OCI-LY3 (cell line): ENCODE measurements at regions not wholly inside any gene's neighbourhood (a gene's known extent, or its start where the extent isn't known, plus 50 kb on each side); places are given as distances from the start of the nearest gene placed in this dataset.
A peak's percentile ranks its signal among the peaks of the same experiment; 100 is the strongest.

Source experiments
- H2AFZ ChIP-seq: fragments of 200-600, 300-600 bp; shearing (Covaris generic); 2 replicates; pipeline ENCODE4 v1.6.0; 2014; ENCODE audit warnings: antibody characterized with exemption, low read depth, low read length
- H3K27ac ChIP-seq: fragments of 200-600, 300-600 bp; sonication (generic); 2 replicates; pipeline ENCODE4 v1.5.1; 2014; ENCODE audit warnings: mild to moderate bottlenecking, low read length, moderate library complexity, mixed read lengths
- H3K27me3 ChIP-seq: fragments of 200-600, 300-600 bp; sonication (generic); 2 replicates; pipeline ENCODE4 v1.6.1; 2014; ENCODE audit warnings: low read depth, low read length, mixed read lengths
- H3K36me3 ChIP-seq: fragments of 200-600, 300-600 bp; sonication (generic); replicated peaks from 2 replicates; pipeline ENCODE3; 2014; ENCODE audit warnings: low read depth, low read length, mixed read lengths
- H3K4me1 ChIP-seq: fragments of 300-600, 200-600 bp; sonication (generic); 2 replicates; pipeline ENCODE4 v1.6.1; 2014; ENCODE audit warnings: low read length, mixed read lengths
- H3K4me2 ChIP-seq: fragments of 200-600, 300-600 bp; sonication (generic); 2 replicates; pipeline ENCODE4 v1.6.1; 2014; ENCODE audit warnings: low read length, mixed read lengths
- H3K4me3 ChIP-seq: fragments of 300-600, 200-600 bp; sonication (generic); 2 replicates; pipeline ENCODE4 v1.5.1; 2014; ENCODE audit warnings: antibody characterized with exemption, mild to moderate bottlenecking, low read length, moderate library complexity
- H3K79me2 ChIP-seq: fragments of 300-600, 200-600 bp; shearing (Covaris generic); 2 replicates; pipeline ENCODE4 v1.6.1; 2014; ENCODE audit warnings: mild to moderate bottlenecking, low read length, mixed read lengths
- H3K9ac ChIP-seq: fragments of 300-600, 200-600 bp; shearing (Covaris generic); 2 replicates; pipeline ENCODE4 v1.6.0; 2014; ENCODE audit warnings: mild to moderate bottlenecking, low read length, moderate library complexity
- H3K9me3 ChIP-seq: fragments of 200-600, 300-600 bp; shearing (Covaris generic); 2 replicates; pipeline ENCODE4 v1.6.1; 2014; ENCODE audit warnings: low read length, mixed read lengths; ENCODE audit not compliant: insufficient read depth
- H4K20me1 ChIP-seq: fragments of 200-600, 300-600 bp; sonication (generic); 2 replicates; pipeline ENCODE4 v1.6.1; 2016; ENCODE audit warnings: low read length, mixed read lengths; ENCODE audit not compliant: insufficient read depth
- EZH2phosphoT487 ChIP-seq: fragments of 200-600 bp; shearing (Covaris generic); IDR thresholded peaks from 2 replicates; pipeline ENCODE4 v1.6.1; 2018; ENCODE audit warnings: antibody characterized with exemption, mixed run types, low read depth
- TF ChIP-seq, protein P1 (sequence below): fragments of 200-600, 300-600 bp; sonication (generic); IDR thresholded peaks from 2 replicates; pipeline ENCODE4 v1.5.1; 2014; ENCODE audit warnings: antibody characterized with exemption, low read length, low read depth

DNA sequence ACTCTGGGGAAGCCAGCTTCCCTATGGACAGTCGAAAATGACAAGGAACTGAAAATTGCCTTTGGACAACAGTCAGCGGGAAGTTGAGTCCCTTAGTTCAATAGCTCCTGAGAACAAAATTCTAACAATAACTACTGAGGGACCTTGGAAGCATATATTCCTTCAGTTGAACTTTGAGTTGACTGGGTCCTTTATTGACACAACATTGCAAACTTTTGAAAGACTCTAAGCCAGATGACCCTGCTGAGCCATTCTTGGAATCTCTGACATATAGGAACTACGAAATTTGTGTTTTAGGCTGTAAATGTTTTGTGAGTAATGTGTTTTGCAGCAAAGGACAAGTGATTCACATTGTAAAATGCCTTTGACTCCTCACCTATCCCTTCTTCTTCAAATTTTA lies 548.8 kb upstream of the LCORL start:
- Histone ChIP-seq H3K4me3 (no peak overlapping the region), H3K27me3 (no peaks in the 10 kb centered on the region), H3K4me1 (peaks cover 5% of the 10 kb centered on the region), H4K20me1 (no peaks in the 10 kb centered on the region), H3K9ac (no peak overlapping the region), H3K27ac (no peak overlapping the region), H2AFZ (no peak overlapping the region), H3K4me2 (no peak overlapping the region), H3K79me2 (no peaks in the 10 kb centered on the region), H3K9me3 (no peaks in the 10 kb centered on the region), H3K36me3 (no peaks in the 10 kb centered on the region)
- TF ChIP-seq, protein P1, sequence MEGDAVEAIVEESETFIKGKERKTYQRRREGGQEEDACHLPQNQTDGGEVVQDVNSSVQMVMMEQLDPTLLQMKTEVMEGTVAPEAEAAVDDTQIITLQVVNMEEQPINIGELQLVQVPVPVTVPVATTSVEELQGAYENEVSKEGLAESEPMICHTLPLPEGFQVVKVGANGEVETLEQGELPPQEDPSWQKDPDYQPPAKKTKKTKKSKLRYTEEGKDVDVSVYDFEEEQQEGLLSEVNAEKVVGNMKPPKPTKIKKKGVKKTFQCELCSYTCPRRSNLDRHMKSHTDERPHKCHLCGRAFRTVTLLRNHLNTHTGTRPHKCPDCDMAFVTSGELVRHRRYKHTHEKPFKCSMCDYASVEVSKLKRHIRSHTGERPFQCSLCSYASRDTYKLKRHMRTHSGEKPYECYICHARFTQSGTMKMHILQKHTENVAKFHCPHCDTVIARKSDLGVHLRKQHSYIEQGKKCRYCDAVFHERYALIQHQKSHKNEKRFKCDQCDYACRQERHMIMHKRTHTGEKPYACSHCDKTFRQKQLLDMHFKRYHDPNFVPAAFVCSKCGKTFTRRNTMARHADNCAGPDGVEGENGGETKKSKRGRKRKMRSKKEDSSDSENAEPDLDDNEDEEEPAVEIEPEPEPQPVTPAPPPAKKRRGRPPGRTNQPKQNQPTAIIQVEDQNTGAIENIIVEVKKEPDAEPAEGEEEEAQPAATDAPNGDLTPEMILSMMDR, result no peak
- no peak for TF ChIP-seq EZH2phosphoT487

DNA sequence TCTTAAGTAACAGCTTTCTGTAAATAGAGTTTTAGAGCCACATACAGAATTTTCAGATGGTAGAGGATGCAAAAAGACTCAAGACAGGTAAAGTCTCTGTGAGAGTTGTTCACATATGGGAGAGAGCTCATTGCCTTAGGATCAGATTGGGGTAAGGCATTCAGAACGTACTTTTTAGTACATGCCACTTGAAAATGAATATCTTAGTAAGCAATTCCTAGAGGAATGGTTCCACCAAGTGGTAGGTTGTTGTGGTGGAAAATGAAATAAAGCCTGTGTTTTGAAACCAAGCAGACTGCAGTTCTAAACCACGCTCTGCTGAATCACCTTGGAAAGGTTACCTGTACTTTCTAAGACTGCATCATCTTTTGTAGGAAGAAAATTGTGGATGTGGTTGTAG lies 547.0 kb upstream of the LCORL start:
- H3K4me1 ChIP-seq, result peaks cover 5% of the 10 kb centered on the region
- no peak overlapping the region for H3K27ac ChIP-seq
- TF ChIP-seq, protein P1, result peak; percentile 31; the same call in 1 of the 2 replicates
- no peak for TF ChIP-seq EZH2phosphoT487
- H3K9ac ChIP-seq, result no peak overlapping the region
- H3K79me2 ChIP-seq, result no peaks in the 10 kb centered on the region
- H3K27me3 ChIP-seq, result no peaks in the 10 kb centered on the region
- H3K4me2 ChIP-seq, result no peak overlapping the region
- H3K4me3 ChIP-seq, result no peak overlapping the region
- no peaks in the 10 kb centered on the region for H3K36me3 ChIP-seq
- H3K9me3 ChIP-seq, result no peaks in the 10 kb centered on the region
- H4K20me1 ChIP-seq, result no peaks in the 10 kb centered on the region
- H2AFZ ChIP-seq, result no peak overlapping the region

DNA sequence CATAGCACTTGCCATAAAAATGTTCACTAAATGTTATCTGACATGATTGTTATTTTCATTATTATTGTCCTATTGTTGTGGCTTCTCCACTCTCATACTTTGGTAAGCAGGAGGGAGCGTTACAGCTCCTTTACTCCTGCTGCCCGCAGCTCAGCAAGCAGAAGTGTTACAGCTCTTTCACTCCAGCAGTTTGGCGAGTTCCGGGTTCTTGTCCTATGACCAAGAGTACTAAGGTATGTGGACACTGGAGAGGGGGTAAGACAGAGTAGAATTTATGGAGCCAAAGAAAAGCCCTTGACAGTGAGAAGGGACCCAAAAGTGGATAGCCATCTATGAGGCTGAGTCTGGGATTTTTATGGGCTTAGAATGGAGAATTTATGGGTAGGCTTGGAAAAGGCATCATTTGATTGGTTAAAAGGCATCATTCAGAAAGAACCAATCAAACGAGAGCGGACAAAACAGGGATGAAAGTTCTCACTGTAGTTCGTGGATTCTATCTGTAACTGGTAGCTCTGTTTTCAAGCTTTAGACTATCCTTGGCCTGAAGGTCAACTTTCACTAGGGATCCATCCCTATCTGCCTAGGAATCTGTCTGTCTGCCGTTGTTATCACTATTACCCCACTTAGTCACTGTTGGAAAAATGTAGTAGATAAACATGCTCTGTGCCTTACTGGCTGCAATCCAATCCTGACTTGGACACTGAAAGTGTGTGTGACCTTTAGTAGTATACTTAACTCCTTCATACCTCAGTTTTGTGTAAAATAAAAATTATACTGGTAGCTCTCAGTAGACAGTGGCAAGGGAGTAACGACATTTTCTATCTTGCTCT lies 545.6 kb upstream of the LCORL start:
- no peaks in the 10 kb centered on the region for H3K9me3 ChIP-seq
- peaks cover 5% of the 10 kb centered on the region for H3K4me1 ChIP-seq
- no peak overlapping the region for H3K4me3 ChIP-seq
- no peaks in the 10 kb centered on the region for H3K79me2 ChIP-seq
- H3K27ac ChIP-seq, result no peak overlapping the region
- H3K4me2 ChIP-seq, result no peak overlapping the region
- no peaks in the 10 kb centered on the region for H4K20me1 ChIP-seq
- H2AFZ ChIP-seq, result no peak overlapping the region
- no peaks in the 10 kb centered on the region for H3K27me3 ChIP-seq
- TF ChIP-seq EZH2phosphoT487, result no peak
- TF ChIP-seq, protein P1, result no peak
- H3K36me3 ChIP-seq, result no peaks in the 10 kb centered on the region
- no peak overlapping the region for H3K9ac ChIP-seq

DNA sequence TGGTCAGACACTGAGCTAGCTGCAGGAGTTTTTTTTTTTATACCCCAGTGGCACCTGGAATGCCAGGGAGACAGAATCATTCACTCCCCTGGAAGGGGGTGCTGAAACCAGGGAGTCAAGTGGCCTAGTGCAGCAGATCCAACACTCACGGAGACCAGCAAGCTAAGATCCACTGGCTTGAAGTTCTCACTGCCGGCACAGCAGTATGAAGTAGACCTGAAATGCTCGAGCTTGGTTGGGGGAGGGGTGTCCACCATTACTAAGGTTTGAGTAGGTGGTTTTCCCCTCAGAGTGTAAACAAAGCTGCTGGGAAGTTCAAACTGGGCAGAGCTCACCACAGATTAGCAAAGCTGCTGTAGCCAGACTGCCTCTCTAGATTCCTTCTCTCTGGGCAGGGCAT lies 537.9 kb upstream of the LCORL start:
- Histone ChIP-seq H2AFZ (no peak overlapping the region), H3K9ac (no peak overlapping the region), H3K79me2 (no peaks in the 10 kb centered on the region), H3K4me2 (no peak overlapping the region), H3K27me3 (no peaks in the 10 kb centered on the region), H3K9me3 (no peaks in the 10 kb centered on the region), H3K4me3 (no peak overlapping the region), H4K20me1 (no peaks in the 10 kb centered on the region), H3K27ac (no peak overlapping the region), H3K4me1 (no peaks in the 10 kb centered on the region), H3K36me3 (no peaks in the 10 kb centered on the region)
- TF ChIP-seq EZH2phosphoT487, result no peak
